Adrenal gland (tissue), 5 donors: ENCODE measurements at regions not wholly inside any gene's neighbourhood (a gene's known extent, or its start where the extent isn't known, plus 50 kb on each side); places are given as distances from the start of the nearest gene placed in this dataset.

Experiments
- CTCF ChIP-seq, 6 experiments: fragments of 450-650 bp in 4 of 6; fragments of 200-600 bp in 2 of 6; sonication (generic) in 1 of 6; IDR thresholded peaks; 1 replicate in 5 of 6; 2 replicates in 1 of 6; pipeline versions ENCODE4 v1.5.1 to v1.8.0; 2016 to 2021; ENCODE audit warnings: antibody characterized with exemption in 6 of 6, mild to moderate bottlenecking in 2 of 6, moderate library complexity in 1 of 6
- POLR2A ChIP-seq, 2 donors: fragments of 450-650 bp; IDR thresholded peaks; one replicate each; pipeline ENCODE4 v1.6.1; 2017; ENCODE audit warnings: antibody characterized with exemption in 2 of 2, mild to moderate bottlenecking in 2 of 2, moderate library complexity in 1 of 2
- donor health status: DM: no; HTN: no; CAD: no.

- TF ChIP-seq POLR2A (IDR thresholded peaks at IDR 0.05), result no peak
- TF ChIP-seq CTCF (IDR thresholded peaks at IDR 0.05), result no peak
Measured at GRCh38 chr16:25419681-25420080, 162.0 kb upstream of the ZKSCAN2 start.
